Sigmoid colon (tissue), 6 donors: ENCODE measurements at regions not wholly inside any gene's neighbourhood (a gene's known extent, or its start where the extent isn't known, plus 50 kb on each side); places are given as distances from the start of the nearest gene placed in this dataset.

Source experiments
- DNase-seq: peaks from one replicate; pipeline ENCODE4 v3.0.0-alpha.2; 2019
- H3K27ac ChIP-seq, 4 donors: fragments of 200-600 bp; sonication (generic); one replicate each; pipeline ENCODE4 v1.5.1; 2016 to 2019; ENCODE audit warnings: mild to moderate bottlenecking in 1 of 4
- H3K27me3 ChIP-seq, 3 donors: fragments of 200-600 bp; sonication (generic); one replicate each; pipeline ENCODE4 v1.5.1; 2019; ENCODE audit warnings: mild to moderate bottlenecking in 1 of 3
- H3K36me3 ChIP-seq, 4 donors: fragments of 200-600 bp; sonication (generic); one replicate each; pipeline ENCODE4 v1.5.1; 2016 to 2019
- H3K4me1 ChIP-seq, 4 donors: fragments of 200-600 bp; sonication (generic); one replicate each; pipeline ENCODE4 v1.5.1; 2017 to 2019
- H3K4me3 ChIP-seq, 4 donors: fragments of 200-600 bp; sonication (generic); one replicate each; pipeline ENCODE4 v1.5.1; 2017 to 2019; ENCODE audit warnings: mild to moderate bottlenecking in 2 of 4, moderate library complexity in 1 of 4
- H3K9me3 ChIP-seq, 4 donors: fragments of 200-600 bp in 3 of 4; sonication (generic) in 3 of 4; one replicate each; pipeline versions ENCODE4 v1.5.1 to v1.6.1; 2013 to 2019
- EP300 ChIP-seq, 4 donors: sonication (generic); formaldehyde crosslinking; IDR thresholded peaks; one replicate each; pipeline ENCODE4 v1.6.1; 2017; ENCODE audit warnings: antibody characterized with exemption in 4 of 4
- POLR2A ChIP-seq, 2 donors: fragments of 450-650 bp; IDR thresholded peaks; one replicate each; pipeline ENCODE4 v1.6.1; 2016; ENCODE audit warnings: antibody characterized with exemption in 2 of 2, mild to moderate bottlenecking in 2 of 2, moderate library complexity in 2 of 2
- POLR2AphosphoS5 ChIP-seq, 4 donors: sonication (generic); formaldehyde crosslinking; IDR thresholded peaks; one replicate each; pipeline ENCODE4 v1.6.1; 2017; ENCODE audit warnings: antibody characterized with exemption in 4 of 4
- WGBS, 2 donors: extraction: QIAGEN DNeasy Blood & Tissue Kit; methylation state at CpG; one replicate each; pipeline ENCODE4 v1.1.7; 2013; 5-methylcytosine and 5-hydroxymethylcytosine counted together
- intact Hi-C: fragments of 100-400 bp; cut with DNase I; formaldehyde crosslinking; loops from one replicate; pipeline ENCODE4 v1.15.1; 2023
- TF ChIP-seq, protein P1 (sequence below), 4 experiments: fragments of 450-650 bp in 3 of 4; fragments of 200-600 bp in 1 of 4; IDR thresholded peaks; one replicate each; pipeline ENCODE4 v1.5.1; 2016 to 2019; ENCODE audit warnings: antibody characterized with exemption in 4 of 4, mild to moderate bottlenecking in 3 of 4, moderate library complexity in 2 of 4
- donor health status: healthy with polysubstance abuse.
- donor health status: healthy.

DNA sequence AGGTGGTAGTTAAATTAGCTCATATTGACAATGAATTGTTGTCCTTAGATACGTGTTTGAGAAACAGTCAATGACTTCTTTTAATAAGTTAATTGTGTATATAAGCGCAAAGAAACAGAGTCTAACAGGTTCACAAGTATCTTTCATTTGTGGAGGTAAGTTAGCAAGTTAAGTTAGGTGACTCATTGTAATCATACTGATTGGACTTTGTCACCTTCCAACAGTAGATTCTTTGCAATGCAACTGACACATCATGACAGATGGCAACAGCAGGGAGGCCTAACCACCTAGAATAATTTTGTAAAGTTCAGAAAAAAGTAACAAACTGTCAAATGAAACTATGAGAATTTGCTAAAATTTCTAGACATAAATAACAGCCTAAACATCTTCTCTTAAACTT, 207.6 kb upstream of the PITX2 start:
- intact Hi-C loops, result no loop called here
- no peak overlapping the region for H3K4me3 ChIP-seq
- DNase-seq, result no peak
- no peaks in the 10 kb centered on the region for H3K27me3 ChIP-seq
- WGBS, 2 donors, result 10 to 55% methylated on average over 2 of the region's 2 CpGs
- no peak overlapping the region for H3K27ac ChIP-seq
- no peaks in the 10 kb centered on the region for H3K36me3 ChIP-seq
- no peaks in the 10 kb centered on the region for H3K9me3 ChIP-seq
- no peaks in the 10 kb centered on the region for H3K4me1 ChIP-seq
- TF ChIP-seq, protein P1, sequence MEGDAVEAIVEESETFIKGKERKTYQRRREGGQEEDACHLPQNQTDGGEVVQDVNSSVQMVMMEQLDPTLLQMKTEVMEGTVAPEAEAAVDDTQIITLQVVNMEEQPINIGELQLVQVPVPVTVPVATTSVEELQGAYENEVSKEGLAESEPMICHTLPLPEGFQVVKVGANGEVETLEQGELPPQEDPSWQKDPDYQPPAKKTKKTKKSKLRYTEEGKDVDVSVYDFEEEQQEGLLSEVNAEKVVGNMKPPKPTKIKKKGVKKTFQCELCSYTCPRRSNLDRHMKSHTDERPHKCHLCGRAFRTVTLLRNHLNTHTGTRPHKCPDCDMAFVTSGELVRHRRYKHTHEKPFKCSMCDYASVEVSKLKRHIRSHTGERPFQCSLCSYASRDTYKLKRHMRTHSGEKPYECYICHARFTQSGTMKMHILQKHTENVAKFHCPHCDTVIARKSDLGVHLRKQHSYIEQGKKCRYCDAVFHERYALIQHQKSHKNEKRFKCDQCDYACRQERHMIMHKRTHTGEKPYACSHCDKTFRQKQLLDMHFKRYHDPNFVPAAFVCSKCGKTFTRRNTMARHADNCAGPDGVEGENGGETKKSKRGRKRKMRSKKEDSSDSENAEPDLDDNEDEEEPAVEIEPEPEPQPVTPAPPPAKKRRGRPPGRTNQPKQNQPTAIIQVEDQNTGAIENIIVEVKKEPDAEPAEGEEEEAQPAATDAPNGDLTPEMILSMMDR (IDR thresholded peaks at IDR 0.05), result no peak
- TF ChIP-seq EP300 (IDR thresholded peaks at IDR 0.05) (no peak), POLR2A (IDR thresholded peaks at IDR 0.05) (no peak), POLR2AphosphoS5 (IDR thresholded peaks at IDR 0.05) (no peak)

- TF ChIP-seq, protein P1 (IDR thresholded peaks at IDR 0.05), result no peak
- TF ChIP-seq POLR2A (IDR thresholded peaks at IDR 0.05), result no peak
- no peak for TF ChIP-seq EP300 (IDR thresholded peaks at IDR 0.05)
- no peak for TF ChIP-seq POLR2AphosphoS5 (IDR thresholded peaks at IDR 0.05)
- peaks cover 0 to 13% (median 5%) of the 10 kb centered on the region in 4 donors for H3K4me1 ChIP-seq
- intact Hi-C loops, result no loop called here
- H3K27ac ChIP-seq, result no peak overlapping the region
- no peaks in the 10 kb centered on the region for H3K9me3 ChIP-seq
- no peaks in the 10 kb centered on the region for H3K36me3 ChIP-seq
- no peak for DNase-seq
- H3K27me3 ChIP-seq, result no peaks in the 10 kb centered on the region
- 41 to 57% methylated on average over 7 of the region's 7 CpGs for WGBS, 2 donors
- no peak overlapping the region for H3K4me3 ChIP-seq
Measured at GRCh38 chr4:110837896-110838450, 215.1 kb upstream of the PITX2 start.

GRCh38 chr4:110840221-110840654, 217.4 kb upstream of the PITX2 start:
- Histone ChIP-seq H3K4me3 (no peak overlapping the region), H3K9me3 (no peaks in the 10 kb centered on the region), H3K4me1 (peaks cover 0 to 13% (median 5%) of the 10 kb centered on the region in 4 donors), H3K27me3 (no peaks in the 10 kb centered on the region), H3K27ac (no peak overlapping the region), H3K36me3 (no peaks in the 10 kb centered on the region)
- TF ChIP-seq POLR2AphosphoS5 (IDR thresholded peaks at IDR 0.05) (no peak), POLR2A (IDR thresholded peaks at IDR 0.05) (no peak), EP300 (IDR thresholded peaks at IDR 0.05) (no peak)
- TF ChIP-seq, protein P1 (IDR thresholded peaks at IDR 0.05), result no peak
- WGBS, 2 donors, result 13 to 68% methylated on average over 2 of the region's 2 CpGs
- no peak for DNase-seq
- intact Hi-C loops, result no loop called here

DNA sequence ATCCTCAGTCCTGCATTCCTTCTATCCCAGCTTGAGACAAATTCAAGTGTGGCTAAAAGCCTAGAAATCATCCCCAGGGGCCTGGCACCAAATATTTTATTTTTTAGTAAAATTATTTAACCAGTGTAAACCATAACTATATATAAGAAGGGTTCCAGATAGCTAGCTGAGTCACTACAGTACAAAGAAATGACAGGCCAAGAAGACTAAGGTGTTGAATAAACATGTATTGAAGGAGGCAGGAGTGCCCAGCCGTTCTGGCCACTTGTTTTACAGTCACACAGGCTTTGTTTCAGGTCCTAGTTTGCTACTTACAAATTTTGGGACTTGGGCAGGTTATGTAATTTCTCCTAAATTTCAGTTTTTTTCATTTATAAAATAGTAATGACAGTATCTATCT, 225.9 kb upstream of the PITX2 start:
- no peak overlapping the region for H3K27ac ChIP-seq
- peaks cover 0 to 12% (median 4%) of the 10 kb centered on the region in 4 donors for H3K4me1 ChIP-seq
- intact Hi-C loops, result no loop called here
- H3K36me3 ChIP-seq, result no peaks in the 10 kb centered on the region
- 44 to 56% methylated on average over 1 of the region's 1 CpG for WGBS, 2 donors
- H3K9me3 ChIP-seq, result no peaks in the 10 kb centered on the region
- no peak for DNase-seq
- no peak overlapping the region for H3K4me3 ChIP-seq
- TF ChIP-seq, protein P1 (IDR thresholded peaks at IDR 0.05), result no peak
- TF ChIP-seq POLR2A (IDR thresholded peaks at IDR 0.05) (no peak), EP300 (IDR thresholded peaks at IDR 0.05) (no peak), POLR2AphosphoS5 (IDR thresholded peaks at IDR 0.05) (no peak)
- no peaks in the 10 kb centered on the region for H3K27me3 ChIP-seq

GRCh38 chr4:110849461-110849860, 226.6 kb upstream of the PITX2 start:
- no peaks in the 10 kb centered on the region for H3K36me3 ChIP-seq
- no peaks in the 10 kb centered on the region for H3K27me3 ChIP-seq
- no peak for DNase-seq
- 77 to 78% methylated on average over 6 of the region's 6 CpGs for WGBS, 2 donors
- intact Hi-C loops, result no loop called here
- no peaks in the 10 kb centered on the region for H3K9me3 ChIP-seq
- no peak overlapping the region for H3K27ac ChIP-seq
- H3K4me3 ChIP-seq, result no peak overlapping the region
- TF ChIP-seq POLR2A (IDR thresholded peaks at IDR 0.05) (no peak), POLR2AphosphoS5 (IDR thresholded peaks at IDR 0.05) (no peak)
- H3K4me1 ChIP-seq, result peaks cover 0 to 12% (median 4%) of the 10 kb centered on the region in 4 donors
